ENCODE measurements at regions not wholly inside any gene's neighbourhood (a gene's known extent, or its start where the extent isn't known, plus 50 kb on each side); places are given as distances from the start of the nearest gene placed in this dataset.
A peak's percentile ranks its signal among the peaks of the same experiment; 100 is the strongest.

- no peak for TF ChIP-seq EP300 (IDR thresholded peaks at IDR 0.05)
- TF ChIP-seq CTCF (IDR thresholded peaks at IDR 0.05), result no peak
- TF ChIP-seq POLR2A (IDR thresholded peaks at IDR 0.05), result no peak
- TF ChIP-seq POLR2AphosphoS5 (IDR thresholded peaks at IDR 0.05), result no peak
- intact Hi-C loops (cut with DNase I), result no loop called here
- H3K4me1 ChIP-seq, result no peaks in the 10 kb centered on the region
- H3K4me3 ChIP-seq, result no peak overlapping the region
- H3K36me3 ChIP-seq, result no peaks in the 10 kb centered on the region
- peaks cover 0 to 28% (median 0%) of the 10 kb centered on the region in 3 donors for H3K27me3 ChIP-seq
- no peak for DNase-seq
- H3K27ac ChIP-seq, result no peak overlapping the region
- H3K9me3 ChIP-seq, result no peaks in the 10 kb centered on the region
- WGBS, 2 donors, result 74 to 80% methylated on average over 18 of the region's 18 CpGs
Observed at GRCh38 chr22:47293368-47294221, 531.1 kb downstream of the TBC1D22A start.

DNA sequence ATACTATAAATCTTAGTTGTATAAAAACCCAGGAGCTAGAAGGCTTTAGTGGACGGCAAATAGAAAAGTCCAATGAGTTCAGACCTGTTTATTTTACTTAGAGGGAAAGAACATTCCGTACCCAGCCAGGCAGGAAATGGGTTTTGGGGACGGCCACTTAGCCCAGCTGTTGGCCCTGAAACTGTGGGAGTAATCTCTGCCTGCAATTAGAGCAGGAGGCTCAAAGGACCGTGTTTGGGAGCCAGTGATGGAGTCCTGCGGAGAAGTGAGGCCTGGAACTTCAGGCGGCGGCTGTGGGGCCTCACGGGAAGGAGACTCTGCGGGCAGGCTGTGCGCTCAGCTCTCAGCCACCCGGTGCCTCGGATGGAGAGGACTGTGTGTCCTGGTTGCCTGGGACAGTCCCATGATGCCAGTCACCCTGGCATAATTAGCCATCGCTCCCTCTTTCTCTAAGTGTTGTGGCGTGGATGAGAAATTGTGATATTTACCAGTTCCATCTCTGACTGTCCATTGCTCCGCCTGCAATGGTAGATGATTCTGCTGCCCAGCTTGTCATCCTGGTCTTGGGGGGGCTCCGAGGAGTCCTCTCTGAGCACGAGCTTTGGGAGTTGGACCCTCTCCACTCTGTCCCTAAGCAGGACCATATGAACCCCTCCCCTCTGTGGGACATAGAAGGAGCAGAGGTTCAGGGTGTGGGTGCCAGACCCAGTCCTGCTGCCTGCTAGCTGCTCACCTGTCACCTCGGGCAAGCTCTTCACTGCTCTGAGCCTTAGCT lies 530.3 kb downstream of the TBC1D22A start:
- intact Hi-C loops (cut with DNase I), result no loop called here
- DNase-seq, result no peak
- TF ChIP-seq POLR2AphosphoS5 (IDR thresholded peaks at IDR 0.05) (peak in 1 of 4 donors; percentile 30), CTCF (IDR thresholded peaks at IDR 0.05) (no peak), EP300 (IDR thresholded peaks at IDR 0.05) (peak in 1 of 4 donors; percentile 22)
- 63 to 65% methylated on average over 18 of the region's 18 CpGs for WGBS, 2 donors
- Histone ChIP-seq H3K9me3 (no peaks in the 10 kb centered on the region), H3K27me3 (peaks cover 0 to 31% (median 0%) of the 10 kb centered on the region in 3 donors), H3K36me3 (no peaks in the 10 kb centered on the region), H3K4me1 (no peaks in the 10 kb centered on the region), H3K27ac (no peak overlapping the region), H3K4me3 (no peak overlapping the region)

DNA sequence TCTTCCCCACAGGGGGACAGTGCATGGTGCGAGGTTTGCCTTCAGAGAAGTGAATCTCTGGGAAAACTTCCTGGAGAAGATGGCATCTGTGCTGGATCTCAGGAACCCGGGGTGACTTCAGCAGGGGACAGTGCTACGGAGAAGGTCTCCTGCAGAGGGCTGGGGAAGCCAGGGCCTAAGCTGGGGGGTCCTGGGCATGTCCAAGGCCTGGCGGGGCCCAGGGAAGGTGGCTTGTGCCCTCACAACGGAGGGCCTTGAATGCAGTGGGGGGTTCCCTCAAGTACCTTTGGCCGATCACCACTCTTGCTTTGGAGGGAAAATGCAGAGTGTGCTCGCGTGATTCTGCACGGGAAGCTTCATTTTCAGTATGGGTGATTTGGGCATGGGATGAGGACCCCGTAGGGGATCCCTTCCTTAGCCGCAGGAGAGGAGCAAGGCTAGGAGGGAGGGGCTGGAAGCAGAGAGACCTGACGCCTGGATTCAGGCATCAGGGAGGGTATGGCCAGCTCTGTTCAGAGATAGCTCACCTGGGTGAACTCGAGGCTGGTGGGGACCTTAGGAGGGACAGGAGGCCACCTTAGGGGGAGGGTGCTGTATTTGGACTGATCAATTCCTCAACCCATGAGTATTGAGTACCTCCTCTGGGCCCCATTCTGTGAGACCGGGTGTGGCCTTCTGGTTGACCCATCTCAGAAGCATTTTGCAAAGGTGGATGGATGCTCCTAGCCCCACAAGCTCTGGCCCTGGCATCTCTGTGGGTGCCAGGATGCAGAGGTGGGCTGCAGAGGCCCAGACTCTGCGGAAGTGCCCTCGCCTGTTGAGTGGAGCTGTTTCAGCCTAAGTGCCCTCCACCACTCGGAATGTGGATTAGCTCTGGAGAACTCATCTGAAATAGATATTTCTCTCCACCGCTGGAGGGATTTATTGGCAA lies 529.4 kb downstream of the TBC1D22A start:
- no peaks in the 10 kb centered on the region for H3K36me3 ChIP-seq
- no peaks in the 10 kb centered on the region for H3K4me1 ChIP-seq
- H3K27me3 ChIP-seq, result peaks cover 0 to 29% (median 0%) of the 10 kb centered on the region in 3 donors
- DNase-seq, result peak; percentile 46
- TF ChIP-seq POLR2A (IDR thresholded peaks at IDR 0.05) (no peak), EP300 (IDR thresholded peaks at IDR 0.05) (no peak), POLR2AphosphoS5 (IDR thresholded peaks at IDR 0.05) (no peak), CTCF (IDR thresholded peaks at IDR 0.05) (no peak)
- 80 to 82% methylated on average over 18 of the region's 18 CpGs for WGBS, 2 donors
- no peak overlapping the region for H3K27ac ChIP-seq
- no peaks in the 10 kb centered on the region for H3K9me3 ChIP-seq
- intact Hi-C loops (cut with DNase I), result no loop called here
- no peak overlapping the region for H3K4me3 ChIP-seq

DNA sequence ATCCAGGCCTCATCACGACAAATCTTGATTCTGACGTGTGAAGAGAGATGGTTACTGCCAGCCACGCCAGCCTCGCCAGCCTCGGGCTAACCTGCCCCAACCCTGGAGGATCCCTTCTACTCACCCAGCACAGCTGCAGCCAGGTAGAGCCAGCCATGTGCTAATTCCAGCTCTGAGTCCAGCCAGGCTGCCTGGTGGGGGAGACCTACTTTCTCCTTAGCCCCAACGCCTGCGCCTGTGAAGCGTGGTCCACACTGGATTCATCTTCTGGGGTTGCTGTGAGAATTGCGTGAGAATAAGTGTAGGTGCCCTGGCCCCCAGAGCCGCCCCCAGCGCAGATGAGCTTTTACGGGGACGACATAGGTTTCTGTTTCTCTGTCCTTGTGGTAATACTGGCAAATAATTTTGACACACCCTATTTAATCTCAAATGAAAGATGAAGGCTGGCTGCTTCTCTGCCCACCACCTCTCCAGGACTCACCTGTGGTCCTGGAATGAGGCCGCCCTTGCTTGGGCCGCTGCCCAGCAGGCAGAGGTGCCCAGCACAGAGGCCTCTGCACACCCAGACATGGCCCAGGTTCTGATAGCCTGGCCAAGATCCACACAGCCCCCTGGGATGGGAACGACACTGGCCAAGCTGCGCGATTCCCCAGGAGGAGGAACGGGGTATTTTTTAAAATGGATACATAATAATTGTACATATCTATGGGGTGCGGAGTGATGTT lies 528.4 kb downstream of the TBC1D22A start:
- Histone ChIP-seq H3K27me3 (peaks cover 0 to 31% (median 0%) of the 10 kb centered on the region in 3 donors), H3K36me3 (no peaks in the 10 kb centered on the region), H3K4me1 (no peaks in the 10 kb centered on the region), H3K27ac (no peak overlapping the region), H3K4me3 (no peak overlapping the region), H3K9me3 (no peaks in the 10 kb centered on the region)
- 78 to 80% methylated on average over 20 of the region's 20 CpGs for WGBS, 2 donors
- intact Hi-C loops (cut with DNase I), result no loop called here
- peak; percentile 32 for DNase-seq
- TF ChIP-seq POLR2A (IDR thresholded peaks at IDR 0.05) (no peak), CTCF (IDR thresholded peaks at IDR 0.05) (no peak)
